Keratinocyte (primary cell): ENCODE measurements at regions not wholly inside any gene's neighbourhood (a gene's known extent, or its start where the extent isn't known, plus 50 kb on each side); places are given as distances from the start of the nearest gene placed in this dataset.

Source experiments
- CTCF ChIP-seq, 3 experiments: IDR thresholded peaks in 1 of 3; conservative IDR thresholded peaks in 1 of 3; optimal IDR thresholded peaks in 1 of 3; 2 replicates in 2 of 3; 3 replicates in 1 of 3; pipeline versions ENCODE3 to v1.5.1; 2011; ENCODE audit warnings: low read length in 3 of 3, mild to moderate bottlenecking in 3 of 3, moderate library complexity in 2 of 3, control low read depth in 1 of 3, inconsistent platforms in 1 of 3; ENCODE audit not compliant: insufficient read depth in 2 of 3; ENCODE audit errors: extremely low read depth in 1 of 3
- EZH2 ChIP-seq: IDR thresholded peaks from one replicate; pipeline ENCODE4 v1.6.1; 2012; ENCODE audit warnings: inconsistent platforms, mild to moderate bottlenecking, low read length, moderate library complexity

GRCh38 chr4:19095491-19096046 is 1074.0 kb upstream of the LCORL start:
- TF ChIP-seq CTCF (optimal IDR thresholded peaks at IDR 0.05 in 1 of 3, IDR thresholded peaks at IDR 0.05 in 1 of 3, conservative IDR thresholded peaks at IDR 0.05 in 1 of 3; ENCODE audit: extremely low read depth in 1 of 3, insufficient read depth in 2 of 3, low read length in 3 of 3) (no peak), EZH2 (no peak)
